Heart left ventricle (tissue), 13 donors: ENCODE measurements at regions not wholly inside any gene's neighbourhood (a gene's known extent, or its start where the extent isn't known, plus 50 kb on each side); places are given as distances from the start of the nearest gene placed in this dataset.

Experiments used
- POLR2A ChIP-seq, 2 donors: fragments of 450-650 bp; IDR thresholded peaks; one replicate each; pipeline ENCODE4 v1.6.1; 2017; ENCODE audit warnings: antibody characterized with exemption in 2 of 2, mild to moderate bottlenecking in 2 of 2, moderate library complexity in 2 of 2
- TF ChIP-seq, protein P1 (sequence below), 12 donors: fragments of 200-600 bp; sonication (generic) in 4 of 12; IDR thresholded peaks; one replicate each; pipeline versions ENCODE4 v1.5.0 to v1.8.0; 2018 to 2022; ENCODE audit warnings: antibody characterized with exemption in 12 of 12, mild to moderate bottlenecking in 5 of 12
- donor health status: ischemic (EF 13 %, LVEDD 7.1; RV severe dilation, severe dysfunction).
- donor health status: DM: no; HTN: yes; CAD: no.
- donor health status: DM: no; HTN: no; CAD: no.
- donor health status: ischemic (EF 25% LVEDD 6.9; RV normal size, moderate dysfunction).
- donor health status: ischemic (EF 25% LVEDD 5.7; RV mildly dilated, moderate dysfunction).
- donor health status: ischemic (EF 35%, LVEDD 5.7; RV mildly dilated, moderate dysfunction).
- donor health status: nonischemic (EF 11% LVEDD 7.7; RV severe dilation, severe dysfunction).
- donor health status: DM: yes; HTN: yes; CAD: no.
- donor health status: PGD.
- donor health status: ischemic (EF 29% LVEDD 5.4; RV normal size, mild dysfunction).
- donor health status: nonischemic (EF 23%, LVEDD 6.1; RV moderate dilation, normal function).

GRCh38 chr18:8930990-8931616 lies 171.4 kb upstream of the NDUFV2 start:
- TF ChIP-seq, protein P1, sequence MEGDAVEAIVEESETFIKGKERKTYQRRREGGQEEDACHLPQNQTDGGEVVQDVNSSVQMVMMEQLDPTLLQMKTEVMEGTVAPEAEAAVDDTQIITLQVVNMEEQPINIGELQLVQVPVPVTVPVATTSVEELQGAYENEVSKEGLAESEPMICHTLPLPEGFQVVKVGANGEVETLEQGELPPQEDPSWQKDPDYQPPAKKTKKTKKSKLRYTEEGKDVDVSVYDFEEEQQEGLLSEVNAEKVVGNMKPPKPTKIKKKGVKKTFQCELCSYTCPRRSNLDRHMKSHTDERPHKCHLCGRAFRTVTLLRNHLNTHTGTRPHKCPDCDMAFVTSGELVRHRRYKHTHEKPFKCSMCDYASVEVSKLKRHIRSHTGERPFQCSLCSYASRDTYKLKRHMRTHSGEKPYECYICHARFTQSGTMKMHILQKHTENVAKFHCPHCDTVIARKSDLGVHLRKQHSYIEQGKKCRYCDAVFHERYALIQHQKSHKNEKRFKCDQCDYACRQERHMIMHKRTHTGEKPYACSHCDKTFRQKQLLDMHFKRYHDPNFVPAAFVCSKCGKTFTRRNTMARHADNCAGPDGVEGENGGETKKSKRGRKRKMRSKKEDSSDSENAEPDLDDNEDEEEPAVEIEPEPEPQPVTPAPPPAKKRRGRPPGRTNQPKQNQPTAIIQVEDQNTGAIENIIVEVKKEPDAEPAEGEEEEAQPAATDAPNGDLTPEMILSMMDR (IDR thresholded peaks at IDR 0.05), result no peak
- no peak for TF ChIP-seq POLR2A (IDR thresholded peaks at IDR 0.05)
